ENCODE measurements at regions not wholly inside any gene's neighbourhood (a gene's known extent, or its start where the extent isn't known, plus 50 kb on each side); places are given as distances from the start of the nearest gene placed in this dataset.

DNA sequence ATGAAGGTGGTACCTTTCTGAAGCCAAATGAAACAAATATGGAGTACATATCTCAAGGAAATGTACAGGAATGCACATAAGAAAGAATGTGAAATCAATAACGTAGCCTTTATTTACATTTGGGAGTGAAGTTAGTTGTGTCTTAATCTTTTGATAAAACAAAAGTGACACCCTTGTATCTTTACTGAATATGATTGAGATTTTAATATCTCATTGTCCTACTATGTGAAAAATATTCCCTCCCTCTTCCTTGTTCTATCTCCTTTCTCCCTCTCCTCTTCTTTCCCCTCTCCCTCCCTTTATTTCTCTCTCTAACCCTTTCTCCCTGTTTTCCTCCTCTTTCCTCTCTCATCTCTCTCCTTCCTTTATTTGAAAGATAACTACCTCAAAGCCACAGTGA lies 89.1 kb downstream of the PTCHD4 start:
- Histone ChIP-seq H3K4me3 (ENCODE audit: low read depth in 2 of 2, low read length in 2 of 2) (no peak overlapping the region), H3K36me3 (ENCODE audit: control insufficient read depth, insufficient read depth, low read length) (no peaks in the 10 kb centered on the region), H3K27me3 (ENCODE audit: control insufficient read depth, insufficient read depth, low read length) (no peaks in the 10 kb centered on the region), H3K9me3 (ENCODE audit: control insufficient read depth, insufficient read depth, low read depth, low read length) (no peaks in the 10 kb centered on the region), H3K4me1 (ENCODE audit: control insufficient read depth, insufficient read depth, low read length) (no peaks in the 10 kb centered on the region), H3K27ac (ENCODE audit: low read length) (no peak overlapping the region)
- ChIA-PET POLR2A (no interaction called here), CTCF (no interaction called here)
- BruUV-seq (replicated peaks) = no TSS peak
- intact Hi-C loops (cut with micrococcal nuclease; ENCODE audit: unreplicated experiment) (no loop called here), in situ Hi-C loops (cut with HindIII; ENCODE audit: low pct_unique_long_range_greater_than_20kb, low sequenced_read_pairs) (no loop called here)
- TF ChIP-seq SIN3A (IDR thresholded peaks at IDR 0.05; ENCODE audit: borderline replicate concordance, insufficient read depth, low read depth, low read length) (no peak), POLR2AphosphoS5 (IDR thresholded peaks at IDR 0.05; ENCODE audit: low read depth, low read length) (no peak), TCF7L2 (IDR thresholded peaks at IDR 0.05; ENCODE audit: low read depth, low read length) (no peak)
- TF ChIP-seq, protein P1, sequence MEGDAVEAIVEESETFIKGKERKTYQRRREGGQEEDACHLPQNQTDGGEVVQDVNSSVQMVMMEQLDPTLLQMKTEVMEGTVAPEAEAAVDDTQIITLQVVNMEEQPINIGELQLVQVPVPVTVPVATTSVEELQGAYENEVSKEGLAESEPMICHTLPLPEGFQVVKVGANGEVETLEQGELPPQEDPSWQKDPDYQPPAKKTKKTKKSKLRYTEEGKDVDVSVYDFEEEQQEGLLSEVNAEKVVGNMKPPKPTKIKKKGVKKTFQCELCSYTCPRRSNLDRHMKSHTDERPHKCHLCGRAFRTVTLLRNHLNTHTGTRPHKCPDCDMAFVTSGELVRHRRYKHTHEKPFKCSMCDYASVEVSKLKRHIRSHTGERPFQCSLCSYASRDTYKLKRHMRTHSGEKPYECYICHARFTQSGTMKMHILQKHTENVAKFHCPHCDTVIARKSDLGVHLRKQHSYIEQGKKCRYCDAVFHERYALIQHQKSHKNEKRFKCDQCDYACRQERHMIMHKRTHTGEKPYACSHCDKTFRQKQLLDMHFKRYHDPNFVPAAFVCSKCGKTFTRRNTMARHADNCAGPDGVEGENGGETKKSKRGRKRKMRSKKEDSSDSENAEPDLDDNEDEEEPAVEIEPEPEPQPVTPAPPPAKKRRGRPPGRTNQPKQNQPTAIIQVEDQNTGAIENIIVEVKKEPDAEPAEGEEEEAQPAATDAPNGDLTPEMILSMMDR (IDR thresholded peaks at IDR 0.05) = no peak
- TF ChIP-seq, protein P2, sequence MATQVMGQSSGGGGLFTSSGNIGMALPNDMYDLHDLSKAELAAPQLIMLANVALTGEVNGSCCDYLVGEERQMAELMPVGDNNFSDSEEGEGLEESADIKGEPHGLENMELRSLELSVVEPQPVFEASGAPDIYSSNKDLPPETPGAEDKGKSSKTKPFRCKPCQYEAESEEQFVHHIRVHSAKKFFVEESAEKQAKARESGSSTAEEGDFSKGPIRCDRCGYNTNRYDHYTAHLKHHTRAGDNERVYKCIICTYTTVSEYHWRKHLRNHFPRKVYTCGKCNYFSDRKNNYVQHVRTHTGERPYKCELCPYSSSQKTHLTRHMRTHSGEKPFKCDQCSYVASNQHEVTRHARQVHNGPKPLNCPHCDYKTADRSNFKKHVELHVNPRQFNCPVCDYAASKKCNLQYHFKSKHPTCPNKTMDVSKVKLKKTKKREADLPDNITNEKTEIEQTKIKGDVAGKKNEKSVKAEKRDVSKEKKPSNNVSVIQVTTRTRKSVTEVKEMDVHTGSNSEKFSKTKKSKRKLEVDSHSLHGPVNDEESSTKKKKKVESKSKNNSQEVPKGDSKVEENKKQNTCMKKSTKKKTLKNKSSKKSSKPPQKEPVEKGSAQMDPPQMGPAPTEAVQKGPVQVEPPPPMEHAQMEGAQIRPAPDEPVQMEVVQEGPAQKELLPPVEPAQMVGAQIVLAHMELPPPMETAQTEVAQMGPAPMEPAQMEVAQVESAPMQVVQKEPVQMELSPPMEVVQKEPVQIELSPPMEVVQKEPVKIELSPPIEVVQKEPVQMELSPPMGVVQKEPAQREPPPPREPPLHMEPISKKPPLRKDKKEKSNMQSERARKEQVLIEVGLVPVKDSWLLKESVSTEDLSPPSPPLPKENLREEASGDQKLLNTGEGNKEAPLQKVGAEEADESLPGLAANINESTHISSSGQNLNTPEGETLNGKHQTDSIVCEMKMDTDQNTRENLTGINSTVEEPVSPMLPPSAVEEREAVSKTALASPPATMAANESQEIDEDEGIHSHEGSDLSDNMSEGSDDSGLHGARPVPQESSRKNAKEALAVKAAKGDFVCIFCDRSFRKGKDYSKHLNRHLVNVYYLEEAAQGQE (IDR thresholded peaks at IDR 0.05; ENCODE audit: insufficient read depth in 1 of 2, low read depth in 2 of 2, low read length in 1 of 2) = no peak
- DNase-seq (ENCODE audit: low read depth, low spot score) = no peak
- no peak for ATAC-seq

DNA sequence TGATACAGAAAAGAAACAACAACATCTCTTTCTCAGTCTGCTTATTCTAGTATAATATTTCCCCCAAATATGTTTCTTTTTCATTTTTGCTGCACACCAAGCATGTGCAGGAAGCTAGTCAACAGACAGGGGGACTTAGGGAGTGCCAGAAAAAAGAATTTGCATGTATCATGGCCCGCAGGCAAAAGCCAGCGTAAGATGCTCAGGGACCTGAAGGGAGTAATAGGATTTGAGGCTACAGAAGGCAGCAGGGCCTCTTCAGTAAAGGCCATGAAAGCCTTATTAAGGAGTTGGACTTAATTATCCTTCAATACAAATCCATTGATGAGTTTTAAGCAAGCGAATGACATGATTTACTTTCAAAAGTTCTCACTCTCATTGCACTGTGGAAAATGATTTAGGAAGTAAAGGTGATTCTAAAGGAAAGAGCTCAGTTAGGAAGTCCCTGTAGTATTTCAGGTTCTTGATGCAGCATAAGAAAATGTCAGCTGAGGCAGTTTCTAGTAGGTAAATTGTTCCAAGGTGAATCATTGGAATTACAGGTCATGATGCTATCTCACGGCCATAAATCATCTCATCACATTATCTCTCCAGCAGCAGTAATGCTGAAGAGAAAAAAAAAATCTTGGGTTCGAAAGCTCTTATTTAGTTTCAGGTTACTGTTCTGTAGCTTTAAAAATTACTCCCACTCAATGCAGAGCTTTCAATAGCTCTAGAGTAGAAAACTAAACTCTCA lies 94.8 kb downstream of the PTCHD4 start:
- in situ Hi-C loops (cut with HindIII; ENCODE audit: low pct_unique_long_range_greater_than_20kb, low sequenced_read_pairs) = no loop called here
- no peak for TF ChIP-seq SIN3A (IDR thresholded peaks at IDR 0.05; ENCODE audit: borderline replicate concordance, insufficient read depth, low read depth, low read length)
- TF ChIP-seq, protein P1 (IDR thresholded peaks at IDR 0.05) = no peak
- TF ChIP-seq TCF7L2 (IDR thresholded peaks at IDR 0.05; ENCODE audit: low read depth, low read length) = no peak
- no peak for TF ChIP-seq POLR2AphosphoS5 (IDR thresholded peaks at IDR 0.05; ENCODE audit: low read depth, low read length)
- TF ChIP-seq, protein P2 (IDR thresholded peaks at IDR 0.05; ENCODE audit: insufficient read depth in 1 of 2, low read depth in 2 of 2, low read length in 1 of 2) = no peak
- POLR2A ChIA-PET = no interaction called here
- no peak overlapping the region for H3K27ac ChIP-seq (ENCODE audit: low read length)
- H3K9me3 ChIP-seq (ENCODE audit: control insufficient read depth, insufficient read depth, low read depth, low read length) = no peaks in the 10 kb centered on the region
- CTCF ChIA-PET = no interaction called here
- H3K4me1 ChIP-seq (ENCODE audit: control insufficient read depth, insufficient read depth, low read length) = no peaks in the 10 kb centered on the region
- H3K36me3 ChIP-seq (ENCODE audit: control insufficient read depth, insufficient read depth, low read length) = no peaks in the 10 kb centered on the region
- no peak overlapping the region for H3K4me3 ChIP-seq (ENCODE audit: low read depth in 2 of 2, low read length in 2 of 2)
- no TSS peak for BruUV-seq (replicated peaks)
- intact Hi-C loops (cut with micrococcal nuclease; ENCODE audit: unreplicated experiment) = no loop called here
- no peaks in the 10 kb centered on the region for H3K27me3 ChIP-seq (ENCODE audit: control insufficient read depth, insufficient read depth, low read length)
- ATAC-seq (no peak), DNase-seq (ENCODE audit: low read depth, low spot score) (no peak)
